ENCODE measurements at regions not wholly inside any gene's neighbourhood (a gene's known extent, or its start where the extent isn't known, plus 50 kb on each side); places are given as distances from the start of the nearest gene placed in this dataset.

- Histone ChIP-seq H3K9me3 (no peaks in the 10 kb centered on the region), H3K4me3 (no peak overlapping the region), H3K27ac (no peak overlapping the region), H3K4me1 (peaks cover 0 to 17% (median 13%) of the 10 kb centered on the region in 4 donors), H3K27me3 (no peaks in the 10 kb centered on the region), H3K36me3 (no peaks in the 10 kb centered on the region)
- no peak for DNase-seq (ENCODE audit: low spot score in 2 of 2)
- WGBS, 2 donors, result 86 to 95% methylated on average over 1 of the region's 1 CpG
- TF ChIP-seq CTCF (IDR thresholded peaks at IDR 0.05) (no peak), EP300 (IDR thresholded peaks at IDR 0.05) (no peak), POLR2A (IDR thresholded peaks at IDR 0.05) (no peak)
These were observed 53.6 kb upstream of the SMNDC1 start for GRCh38 chr10:110358278-110358677.

GRCh38 chr10:110358869-110359629, 54.3 kb upstream of the SMNDC1 start:
- Histone ChIP-seq H3K4me3 (no peak overlapping the region), H3K36me3 (no peaks in the 10 kb centered on the region), H3K4me1 (peaks cover 0 to 11% (median 6%) of the 10 kb centered on the region in 4 donors), H3K27ac (no peak overlapping the region), H3K27me3 (no peaks in the 10 kb centered on the region), H3K9me3 (no peaks in the 10 kb centered on the region)
- TF ChIP-seq EP300 (IDR thresholded peaks at IDR 0.05), result no peak
- TF ChIP-seq CTCF (IDR thresholded peaks at IDR 0.05), result no peak
- no peak for TF ChIP-seq POLR2A (IDR thresholded peaks at IDR 0.05)
- DNase-seq (ENCODE audit: low spot score in 2 of 2), result no peak
- WGBS, 2 donors, result 70 to 73% methylated on average over 6 to 7 of the region's 7 CpGs

GRCh38 chr10:110360857-110361474, 56.2 kb upstream of the SMNDC1 start:
- WGBS, 2 donors, result 67 to 75% methylated on average over 5 of the region's 5 CpGs
- DNase-seq (ENCODE audit: low spot score in 2 of 2), result no peak
- Histone ChIP-seq H3K4me3 (no peak overlapping the region), H3K36me3 (no peaks in the 10 kb centered on the region), H3K27me3 (no peaks in the 10 kb centered on the region), H3K9me3 (no peaks in the 10 kb centered on the region), H3K27ac (no peak overlapping the region), H3K4me1 (peaks cover 0 to 5% (median 0%) of the 10 kb centered on the region in 4 donors)
- TF ChIP-seq POLR2A (IDR thresholded peaks at IDR 0.05) (no peak), EP300 (IDR thresholded peaks at IDR 0.05) (no peak), CTCF (IDR thresholded peaks at IDR 0.05) (no peak)

- H3K27ac ChIP-seq, result no peak overlapping the region
- WGBS, 2 donors, result 62 to 70% methylated on average over 5 of the region's 5 CpGs
These were observed 57.2 kb upstream of the SMNDC1 start for GRCh38 chr10:110361800-110362456.

More at GRCh38 chr10:110361800-110362456, 57.2 kb upstream of the SMNDC1 start:
- no peaks in the 10 kb centered on the region for H3K36me3 ChIP-seq
- peaks cover 0 to 4% (median 0%) of the 10 kb centered on the region in 4 donors for H3K4me1 ChIP-seq
- H3K4me3 ChIP-seq, result no peak overlapping the region
- no peak for DNase-seq (ENCODE audit: low spot score in 2 of 2)
- no peaks in the 10 kb centered on the region for H3K27me3 ChIP-seq
- H3K9me3 ChIP-seq, result no peaks in the 10 kb centered on the region
- TF ChIP-seq EP300 (IDR thresholded peaks at IDR 0.05), result no peak
- no peak for TF ChIP-seq POLR2A (IDR thresholded peaks at IDR 0.05)
- TF ChIP-seq CTCF (IDR thresholded peaks at IDR 0.05), result no peak

Measured in tibial nerve (tissue), 4 donors.